ENCODE measurements at regions not wholly inside any gene's neighbourhood (a gene's known extent, or its start where the extent isn't known, plus 50 kb on each side); places are given as distances from the start of the nearest gene placed in this dataset.

GRCh38 chr6:85110943-85111342, 338.9 kb upstream of the NT5E start:
- no peak overlapping the region for H3K27ac ChIP-seq
- TF ChIP-seq CTCF (conservative IDR thresholded peaks at IDR 0.05): no peak

- no peak overlapping the region for H3K27ac ChIP-seq
- no peak for TF ChIP-seq CTCF (conservative IDR thresholded peaks at IDR 0.05)
Measured at GRCh38 chr6:85107701-85108100, 342.2 kb upstream of the NT5E start.

- no peak for TF ChIP-seq CTCF (conservative IDR thresholded peaks at IDR 0.05)
- no peak overlapping the region for H3K27ac ChIP-seq
Measured at GRCh38 chr6:85096976-85097375, 332.6 kb upstream of the TBX18 start.

- TF ChIP-seq CTCF (conservative IDR thresholded peaks at IDR 0.05): no peak
- H3K27ac ChIP-seq: no peak overlapping the region
Measured at GRCh38 chr6:85092226-85092625, 327.8 kb upstream of the TBX18 start.

DNA sequence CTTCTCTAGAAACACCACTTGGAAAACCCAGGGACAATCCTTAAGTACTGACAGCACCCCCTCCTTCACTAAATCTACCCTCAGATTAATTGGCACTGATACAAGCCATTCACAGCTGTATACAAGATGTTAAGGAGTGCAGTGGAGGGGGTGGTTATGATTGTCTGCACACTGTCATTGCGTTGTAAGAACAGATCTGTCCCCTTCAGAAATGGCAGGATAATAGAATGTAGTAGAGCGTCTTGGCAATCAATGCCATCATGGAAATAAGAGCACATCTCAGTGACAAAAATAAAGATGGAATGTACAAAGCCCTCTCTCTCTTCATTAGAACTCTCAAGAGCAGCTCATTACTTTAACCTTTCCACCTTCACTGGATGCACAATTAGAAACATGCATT, 324.9 kb upstream of the TBX18 start:
- H3K27ac ChIP-seq: no peak overlapping the region
- TF ChIP-seq CTCF (conservative IDR thresholded peaks at IDR 0.05): no peak

GRCh38 chr6:85085875-85086274, 321.5 kb upstream of the TBX18 start:
- no peak overlapping the region for H3K27ac ChIP-seq
- no peak for TF ChIP-seq CTCF (conservative IDR thresholded peaks at IDR 0.05)

- TF ChIP-seq CTCF (conservative IDR thresholded peaks at IDR 0.05): no peak
- H3K27ac ChIP-seq: no peak overlapping the region
Measured at GRCh38 chr6:85081102-85081501, 316.7 kb upstream of the TBX18 start.

- no peak overlapping the region for H3K27ac ChIP-seq
- no peak for TF ChIP-seq CTCF (conservative IDR thresholded peaks at IDR 0.05)
Measured at GRCh38 chr6:85079761-85080160, 315.4 kb upstream of the TBX18 start.
